HL-60 (cell line): ENCODE measurements at regions not wholly inside any gene's neighbourhood (a gene's known extent, or its start where the extent isn't known, plus 50 kb on each side); places are given as distances from the start of the nearest gene placed in this dataset.

Experiments used
- POLR2AphosphoS5 ChIP-seq: IDR thresholded peaks from 2 replicates; pipeline ENCODE4 v1.6.1; 2012; ENCODE audit warnings: low read depth
- SPI1 ChIP-seq: IDR thresholded peaks from 2 replicates; pipeline ENCODE4 v1.6.1; 2012; ENCODE audit warnings: low read depth, mild to moderate bottlenecking, borderline replicate concordance
- TF ChIP-seq, protein P1 (sequence below): IDR thresholded peaks from one replicate; pipeline ENCODE4 v1.5.1; 2011; ENCODE audit warnings: low read length, control low read depth, inconsistent platforms; ENCODE audit not compliant: insufficient read depth
- TF ChIP-seq, protein P2 (sequence below): IDR thresholded peaks from 2 replicates; pipeline ENCODE4 v1.6.1; 2012; ENCODE audit warnings: low read depth; ENCODE audit not compliant: insufficient replicate concordance

- TF ChIP-seq, protein P1, sequence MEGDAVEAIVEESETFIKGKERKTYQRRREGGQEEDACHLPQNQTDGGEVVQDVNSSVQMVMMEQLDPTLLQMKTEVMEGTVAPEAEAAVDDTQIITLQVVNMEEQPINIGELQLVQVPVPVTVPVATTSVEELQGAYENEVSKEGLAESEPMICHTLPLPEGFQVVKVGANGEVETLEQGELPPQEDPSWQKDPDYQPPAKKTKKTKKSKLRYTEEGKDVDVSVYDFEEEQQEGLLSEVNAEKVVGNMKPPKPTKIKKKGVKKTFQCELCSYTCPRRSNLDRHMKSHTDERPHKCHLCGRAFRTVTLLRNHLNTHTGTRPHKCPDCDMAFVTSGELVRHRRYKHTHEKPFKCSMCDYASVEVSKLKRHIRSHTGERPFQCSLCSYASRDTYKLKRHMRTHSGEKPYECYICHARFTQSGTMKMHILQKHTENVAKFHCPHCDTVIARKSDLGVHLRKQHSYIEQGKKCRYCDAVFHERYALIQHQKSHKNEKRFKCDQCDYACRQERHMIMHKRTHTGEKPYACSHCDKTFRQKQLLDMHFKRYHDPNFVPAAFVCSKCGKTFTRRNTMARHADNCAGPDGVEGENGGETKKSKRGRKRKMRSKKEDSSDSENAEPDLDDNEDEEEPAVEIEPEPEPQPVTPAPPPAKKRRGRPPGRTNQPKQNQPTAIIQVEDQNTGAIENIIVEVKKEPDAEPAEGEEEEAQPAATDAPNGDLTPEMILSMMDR, result no peak
- TF ChIP-seq SPI1 (no peak), POLR2AphosphoS5 (no peak)
- TF ChIP-seq, protein P2, sequence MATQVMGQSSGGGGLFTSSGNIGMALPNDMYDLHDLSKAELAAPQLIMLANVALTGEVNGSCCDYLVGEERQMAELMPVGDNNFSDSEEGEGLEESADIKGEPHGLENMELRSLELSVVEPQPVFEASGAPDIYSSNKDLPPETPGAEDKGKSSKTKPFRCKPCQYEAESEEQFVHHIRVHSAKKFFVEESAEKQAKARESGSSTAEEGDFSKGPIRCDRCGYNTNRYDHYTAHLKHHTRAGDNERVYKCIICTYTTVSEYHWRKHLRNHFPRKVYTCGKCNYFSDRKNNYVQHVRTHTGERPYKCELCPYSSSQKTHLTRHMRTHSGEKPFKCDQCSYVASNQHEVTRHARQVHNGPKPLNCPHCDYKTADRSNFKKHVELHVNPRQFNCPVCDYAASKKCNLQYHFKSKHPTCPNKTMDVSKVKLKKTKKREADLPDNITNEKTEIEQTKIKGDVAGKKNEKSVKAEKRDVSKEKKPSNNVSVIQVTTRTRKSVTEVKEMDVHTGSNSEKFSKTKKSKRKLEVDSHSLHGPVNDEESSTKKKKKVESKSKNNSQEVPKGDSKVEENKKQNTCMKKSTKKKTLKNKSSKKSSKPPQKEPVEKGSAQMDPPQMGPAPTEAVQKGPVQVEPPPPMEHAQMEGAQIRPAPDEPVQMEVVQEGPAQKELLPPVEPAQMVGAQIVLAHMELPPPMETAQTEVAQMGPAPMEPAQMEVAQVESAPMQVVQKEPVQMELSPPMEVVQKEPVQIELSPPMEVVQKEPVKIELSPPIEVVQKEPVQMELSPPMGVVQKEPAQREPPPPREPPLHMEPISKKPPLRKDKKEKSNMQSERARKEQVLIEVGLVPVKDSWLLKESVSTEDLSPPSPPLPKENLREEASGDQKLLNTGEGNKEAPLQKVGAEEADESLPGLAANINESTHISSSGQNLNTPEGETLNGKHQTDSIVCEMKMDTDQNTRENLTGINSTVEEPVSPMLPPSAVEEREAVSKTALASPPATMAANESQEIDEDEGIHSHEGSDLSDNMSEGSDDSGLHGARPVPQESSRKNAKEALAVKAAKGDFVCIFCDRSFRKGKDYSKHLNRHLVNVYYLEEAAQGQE, result no peak
Observed at GRCh38 chrX:104510801-104511200, 55.2 kb upstream of the IL1RAPL2 start.
